NCI-H2196 (cell line): ENCODE measurements at regions not wholly inside any gene's neighbourhood (a gene's known extent, or its start where the extent isn't known, plus 50 kb on each side); places are given as distances from the start of the nearest gene placed in this dataset.
"Not testable (repeated sequence)": the region's sequence is repeated elsewhere in the genome, so short reads cannot be mapped to it uniquely, and the experiment has no call there.

Source experiments
- DNase-seq: peaks from one replicate; lab custom pipeline; 2025; ENCODE audit not compliant: unreplicated experiment; lab: John Stamatoyannopoulos, UW

- no peak for DNase-seq
These were observed 111.2 kb upstream of the CACHD1 start for GRCh38 chr1:64358692-64359091.

DNA sequence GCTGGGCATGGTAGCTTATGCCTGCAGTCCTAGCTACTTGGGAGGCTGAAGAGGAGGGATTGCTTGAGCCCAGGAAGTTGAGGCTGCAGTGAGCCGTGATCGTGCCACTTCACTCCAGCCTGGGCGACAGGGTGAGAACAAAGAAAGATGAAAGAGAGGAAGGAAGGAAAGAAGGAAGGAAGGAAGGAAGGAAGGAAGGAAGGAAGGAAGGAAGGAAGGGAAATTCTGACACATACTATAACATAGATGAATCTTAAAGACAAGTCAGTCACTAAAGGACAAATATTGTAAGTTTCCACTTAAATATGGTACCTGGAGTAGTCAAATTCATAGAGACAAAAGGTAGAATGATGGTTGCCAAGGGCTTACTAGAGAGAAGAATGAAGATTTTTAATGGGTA is 108.0 kb upstream of the CACHD1 start:
- no peak for DNase-seq

DNA sequence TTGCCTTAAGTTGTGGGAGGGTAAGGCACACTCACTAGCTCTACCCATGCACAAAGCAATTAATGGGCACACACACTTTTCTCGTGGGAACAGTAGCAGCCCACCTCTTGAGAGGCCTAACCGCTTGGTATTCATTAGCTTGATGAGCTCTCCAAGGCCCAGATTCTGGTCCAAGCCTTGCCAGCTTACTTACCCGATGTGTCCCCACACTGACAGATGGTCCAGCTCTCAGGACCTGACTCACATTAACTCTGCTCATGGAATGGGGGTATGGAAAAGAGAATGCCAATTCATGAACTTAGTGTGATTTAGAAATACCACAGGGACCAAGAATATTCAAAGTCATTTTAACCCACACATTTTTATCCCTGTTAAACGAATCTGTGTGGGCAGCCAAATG is 106.8 kb upstream of the CACHD1 start:
- DNase-seq: no peak

- no peak for DNase-seq
These were observed 106.3 kb upstream of the CACHD1 start for GRCh38 chr1:64363616-64364015.

GRCh38 chr1:64366821-64367220 is 103.1 kb upstream of the CACHD1 start:
- no peak for DNase-seq

GRCh38 chr1:64368344-64368743 is 101.6 kb upstream of the CACHD1 start:
- DNase-seq: no peak

DNA sequence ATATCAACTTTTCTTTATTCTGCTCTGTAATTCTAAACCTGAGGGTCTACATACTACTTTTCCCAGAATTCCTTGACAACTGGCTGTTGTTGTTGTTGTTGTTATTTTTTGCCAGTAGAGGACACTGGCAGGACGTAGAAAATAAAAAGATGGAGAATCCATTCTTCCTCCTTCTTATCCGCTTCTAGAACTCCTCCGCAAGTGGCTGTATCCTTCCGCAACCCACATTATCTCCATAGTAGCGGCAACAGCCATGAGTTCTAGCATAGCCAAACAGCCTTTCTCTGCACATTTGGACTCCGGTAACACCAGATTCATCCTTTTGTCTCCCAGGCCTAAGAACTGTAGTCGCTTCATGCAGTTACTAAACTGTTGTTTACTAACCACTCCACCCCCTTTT is 91.1 kb upstream of the CACHD1 start:
- no peak for DNase-seq

- DNase-seq: peak; percentile 1
These were observed 82.3 kb upstream of the CACHD1 start for GRCh38 chr1:64387389-64388285.

GRCh38 chr1:64388336-64388735 is 81.6 kb upstream of the CACHD1 start:
- no peak for DNase-seq

DNA sequence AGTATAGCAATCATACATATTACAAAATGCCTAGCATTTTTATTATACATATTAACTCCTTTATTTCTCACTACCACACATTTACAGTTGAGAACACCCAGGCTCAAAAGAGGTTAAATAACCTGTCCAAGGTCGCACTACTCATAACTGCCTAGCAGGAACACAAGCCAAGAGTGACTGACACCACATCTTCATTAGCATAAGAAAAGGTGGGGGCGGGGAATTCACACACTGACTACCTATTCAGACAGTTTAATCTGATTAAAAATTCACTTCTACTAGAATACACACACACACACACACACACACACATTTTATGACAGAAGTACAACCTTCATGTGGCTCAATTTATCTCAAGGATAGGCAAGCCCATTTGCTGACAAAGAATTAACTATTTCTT is 77.8 kb upstream of the CACHD1 start:
- DNase-seq: no peak

DNA sequence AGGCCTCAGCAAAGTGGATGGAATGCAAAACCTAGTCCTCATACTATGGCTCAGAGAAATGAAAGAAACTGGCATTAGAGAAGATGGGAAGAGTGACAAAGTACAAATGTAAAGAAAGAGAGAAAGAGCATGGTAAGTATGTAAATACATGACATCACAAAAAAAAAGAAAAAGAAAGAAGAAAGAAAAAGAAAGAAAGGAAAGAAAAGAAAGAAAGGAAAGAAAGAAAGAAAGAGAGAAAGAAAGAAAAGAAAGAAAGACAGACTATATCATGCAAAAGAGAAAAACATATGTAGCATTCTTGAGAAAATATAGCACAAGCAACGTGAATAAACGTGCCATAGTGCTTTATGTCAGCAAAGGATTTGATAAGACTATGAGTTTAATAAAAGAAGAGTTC is 76.1 kb upstream of the CACHD1 start:
- DNase-seq: no peak

GRCh38 chr1:64396817-64397216 is 73.1 kb upstream of the CACHD1 start:
- no peak for DNase-seq

DNA sequence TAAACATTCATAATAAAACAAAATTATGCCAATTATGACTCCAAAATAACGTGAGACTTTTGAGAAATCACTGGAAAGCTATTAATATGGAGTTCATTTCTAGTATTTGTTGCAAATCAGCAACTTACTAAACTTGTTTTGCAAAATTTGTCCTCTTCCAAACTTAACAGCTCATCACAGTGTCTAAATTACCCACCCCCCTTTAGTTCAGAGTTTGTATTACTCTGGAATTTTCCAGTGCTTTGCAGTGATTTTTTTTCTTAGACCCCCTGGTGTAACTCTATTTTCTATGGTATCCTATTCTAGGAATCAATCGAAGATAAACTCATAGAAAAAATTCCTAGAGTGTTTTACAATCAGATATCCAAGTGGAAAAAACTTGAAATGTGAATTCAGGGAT is 72.4 kb upstream of the CACHD1 start:
- no peak for DNase-seq

DNA sequence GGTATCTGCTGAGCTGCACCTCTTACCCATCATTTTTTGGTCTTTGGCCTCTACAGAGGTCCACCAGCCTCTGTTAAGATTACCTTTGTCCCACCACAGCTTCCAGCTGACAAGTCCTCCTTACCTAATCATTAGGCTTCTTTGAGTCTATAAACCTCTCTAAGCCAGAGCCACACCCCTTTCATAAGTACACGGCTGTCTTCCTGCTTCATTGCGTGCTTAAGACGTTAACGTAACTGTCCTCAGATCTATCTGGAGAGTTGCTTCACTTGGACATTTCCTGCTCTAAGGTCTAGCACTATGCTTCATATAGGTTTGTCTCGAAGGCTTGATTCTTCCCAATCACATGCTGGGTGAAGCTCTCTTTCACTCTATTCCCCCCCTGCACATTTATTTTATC is 71.0 kb upstream of the CACHD1 start:
- DNase-seq: no peak

DNA sequence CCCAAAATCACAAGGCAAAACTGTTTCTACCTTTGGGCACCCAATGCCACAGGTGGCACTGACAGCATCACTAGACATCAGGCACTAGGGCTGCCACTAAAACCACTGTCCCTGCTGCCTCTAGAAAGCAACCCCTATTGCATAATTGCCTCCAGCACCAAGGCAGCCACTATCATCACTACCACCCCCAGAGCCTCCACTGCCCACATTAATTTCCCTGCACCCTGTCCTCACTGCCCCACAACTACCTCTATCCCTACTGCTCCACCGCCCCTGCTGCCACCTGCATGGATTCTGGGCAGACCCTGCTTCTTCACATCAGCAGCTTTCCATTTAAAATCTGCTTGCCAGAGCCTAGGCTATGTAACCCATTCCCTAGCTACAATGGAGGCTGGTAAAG is 68.6 kb upstream of the CACHD1 start:
- no peak for DNase-seq

GRCh38 chr1:64403331-64403730 is 66.6 kb upstream of the CACHD1 start:
- DNase-seq: no peak

- no peak for DNase-seq
These were observed 65.7 kb upstream of the CACHD1 start for GRCh38 chr1:64404202-64404601.

DNA sequence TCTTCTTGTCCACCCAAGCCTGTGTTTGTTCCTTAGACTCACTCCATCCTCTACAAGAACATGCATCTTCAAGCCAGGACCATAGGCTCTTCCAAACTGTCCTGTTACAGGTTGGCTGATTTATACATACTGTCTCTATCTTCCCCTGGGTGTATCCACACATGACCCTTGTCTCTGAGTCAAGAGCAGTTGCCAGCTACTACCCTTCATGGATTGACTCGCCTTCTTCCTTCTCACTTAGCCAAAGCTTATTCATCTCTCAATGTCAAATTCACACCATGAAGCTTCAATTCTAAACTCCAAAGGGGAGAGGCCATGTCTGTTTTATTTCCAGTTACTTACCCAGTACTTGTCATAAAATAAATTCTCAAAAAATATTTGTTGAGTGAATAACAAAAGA is 64.1 kb upstream of the CACHD1 start:
- DNase-seq: no peak

DNA sequence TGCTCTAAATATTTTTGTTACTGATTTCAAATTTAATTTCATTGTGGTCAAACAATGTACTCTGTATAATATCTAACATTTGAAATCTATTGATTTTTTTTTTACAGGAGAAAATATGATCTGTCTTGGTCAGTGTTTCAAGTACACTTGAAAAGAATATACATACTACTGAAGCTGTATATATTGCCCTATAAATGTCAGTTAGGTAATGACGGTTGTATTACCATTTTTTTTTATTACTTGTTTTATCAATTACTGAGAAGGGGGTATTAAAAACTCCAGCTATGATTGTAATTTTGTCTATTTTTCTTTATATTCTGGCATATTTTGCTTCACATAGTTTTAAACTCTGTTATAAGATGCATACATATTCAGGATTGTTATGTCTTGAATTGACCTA is 59.7 kb upstream of the CACHD1 start:
- no peak for DNase-seq

DNA sequence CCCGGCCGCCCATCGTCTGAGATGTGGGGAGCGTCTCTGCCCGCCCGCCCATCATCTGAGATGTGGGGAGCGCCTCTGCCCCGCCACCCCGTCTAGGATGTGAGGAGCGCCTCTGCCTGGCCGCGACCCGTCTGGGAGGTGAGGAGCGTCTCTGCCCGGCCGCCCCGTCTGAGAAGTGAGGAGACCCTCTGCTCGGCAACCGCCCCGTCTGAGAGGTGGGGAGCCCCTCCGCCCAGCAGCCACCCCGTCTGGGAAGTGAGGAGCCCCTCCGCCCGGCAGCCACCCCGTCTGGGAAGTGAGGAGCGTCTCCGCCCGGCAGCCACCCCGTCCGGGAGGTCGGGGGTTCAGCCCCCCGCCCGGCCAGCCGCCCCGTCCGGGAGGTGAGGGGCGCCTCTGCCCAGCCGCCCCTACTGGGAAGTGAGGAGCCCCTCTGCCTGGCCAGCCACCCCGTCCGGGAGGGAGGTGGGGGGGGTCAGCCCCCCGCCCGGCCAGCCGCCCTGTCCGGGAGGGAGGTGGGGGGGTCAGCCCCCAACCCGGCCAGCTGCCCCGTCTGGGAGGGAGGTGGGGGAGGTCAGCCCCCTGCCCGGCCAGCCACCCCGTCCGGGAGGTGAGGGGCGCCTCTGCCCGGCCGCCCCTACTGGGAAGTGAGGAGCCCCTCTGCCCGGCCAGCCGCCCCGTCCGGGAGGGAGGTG is 54.9 kb upstream of the CACHD1 start:
- DNase-seq: not testable (repeated sequence)

DNA sequence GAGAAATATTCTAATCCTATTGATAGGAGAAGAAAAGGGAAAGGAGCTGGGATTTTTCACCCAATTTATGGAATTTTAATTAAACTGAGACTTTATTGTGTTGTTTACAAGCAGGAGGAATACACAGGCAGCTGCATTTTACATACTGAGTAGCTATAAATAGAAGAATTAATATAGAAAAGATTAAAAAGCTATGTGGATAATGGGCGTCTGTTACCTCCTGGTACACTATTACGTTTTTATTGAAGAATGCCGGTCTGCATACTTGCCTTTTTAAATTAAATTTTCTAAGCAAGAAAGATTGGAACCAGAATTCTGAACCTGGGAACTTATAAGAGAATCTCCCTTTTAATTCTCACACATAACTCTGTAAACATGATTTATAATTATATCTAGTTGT is 52.1 kb upstream of the CACHD1 start:
- DNase-seq: no peak
